ENCODE measurements at regions not wholly inside any gene's neighbourhood (a gene's known extent, or its start where the extent isn't known, plus 50 kb on each side); places are given as distances from the start of the nearest gene placed in this dataset.
"Not testable (repeated sequence)": the region's sequence is repeated elsewhere in the genome, so short reads cannot be mapped to it uniquely, and the experiment has no call there.

GRCh38 chr2:234879671-234880455 is 72.0 kb upstream of the SH3BP4 start:
- Histone ChIP-seq H3K9me3 (ENCODE audit: low read depth, low read length) (no peaks in the 10 kb centered on the region), H3K9ac (ENCODE audit: insufficient read length) (no peak overlapping the region), H3K27ac (no peak overlapping the region), H3K4me3 (no peak overlapping the region), H3K36me3 (ENCODE audit: insufficient read depth, low read length) (no peaks in the 10 kb centered on the region)
- TF ChIP-seq FOXP2 (optimal IDR thresholded peaks at IDR 0.05; ENCODE audit: control extremely low read depth, extremely low read length, insufficient read depth): no peak
- TF ChIP-seq EZH2 (IDR thresholded peaks at IDR 0.05): no peak
- TF ChIP-seq POLR2AphosphoS5 (IDR thresholded peaks at IDR 0.05; ENCODE audit: borderline replicate concordance, low read depth, low read length): no peak
- no peak for DNase-seq (ENCODE audit: low read depth, low spot score)

- not testable (repeated sequence) for H3K4me3 ChIP-seq; H3K36me3 ChIP-seq (ENCODE audit: insufficient read depth, low read length); DNase-seq (ENCODE audit: low read depth, low spot score); H3K27ac ChIP-seq; H3K9ac ChIP-seq (ENCODE audit: insufficient read length); H3K9me3 ChIP-seq (ENCODE audit: low read depth, low read length)
Measured at GRCh38 chr2:234876621-234877020, 75.2 kb upstream of the SH3BP4 start.

GRCh38 chr2:234874347-234875046 is 77.3 kb upstream of the SH3BP4 start:
- Histone ChIP-seq H3K4me3 (no peak overlapping the region), H3K9me3 (ENCODE audit: low read depth, low read length) (no peaks in the 10 kb centered on the region), H3K27ac (no peak overlapping the region), H3K36me3 (ENCODE audit: insufficient read depth, low read length) (no peaks in the 10 kb centered on the region), H3K9ac (ENCODE audit: insufficient read length) (no peak overlapping the region)
- DNase-seq (ENCODE audit: low read depth, low spot score): no peak
- no peak for TF ChIP-seq EZH2 (IDR thresholded peaks at IDR 0.05)

- TF ChIP-seq EZH2 (IDR thresholded peaks at IDR 0.05): no peak
- no peak for TF ChIP-seq FOXP2 (optimal IDR thresholded peaks at IDR 0.05; ENCODE audit: control extremely low read depth, extremely low read length, insufficient read depth)
- no peak for TF ChIP-seq POLR2AphosphoS5 (IDR thresholded peaks at IDR 0.05; ENCODE audit: borderline replicate concordance, low read depth, low read length)
- DNase-seq (ENCODE audit: low read depth, low spot score): no peak
- H3K27ac ChIP-seq: no peak overlapping the region
- H3K36me3 ChIP-seq (ENCODE audit: insufficient read depth, low read length): no peaks in the 10 kb centered on the region
- no peaks in the 10 kb centered on the region for H3K9me3 ChIP-seq (ENCODE audit: low read depth, low read length)
- H3K9ac ChIP-seq (ENCODE audit: insufficient read length): no peak overlapping the region
- H3K4me3 ChIP-seq: no peak overlapping the region
Measured at GRCh38 chr2:234873828-234874173, 78.0 kb upstream of the SH3BP4 start.

- no peak for TF ChIP-seq EZH2 (IDR thresholded peaks at IDR 0.05)
- no peak for TF ChIP-seq POLR2AphosphoS5 (IDR thresholded peaks at IDR 0.05; ENCODE audit: borderline replicate concordance, low read depth, low read length)
- no peak for TF ChIP-seq FOXP2 (optimal IDR thresholded peaks at IDR 0.05; ENCODE audit: control extremely low read depth, extremely low read length, insufficient read depth)
Measured at GRCh38 chr2:234873103-234873827, 78.6 kb upstream of the SH3BP4 start.

GRCh38 chr2:234869969-234870368 is 81.8 kb upstream of the SH3BP4 start:
- no peak overlapping the region for H3K27ac ChIP-seq
- H3K9me3 ChIP-seq (ENCODE audit: low read depth, low read length): no peaks in the 10 kb centered on the region
- TF ChIP-seq POLR2AphosphoS5 (IDR thresholded peaks at IDR 0.05; ENCODE audit: borderline replicate concordance, low read depth, low read length): no peak
- no peak for TF ChIP-seq FOXP2 (optimal IDR thresholded peaks at IDR 0.05; ENCODE audit: control extremely low read depth, extremely low read length, insufficient read depth)
- TF ChIP-seq EZH2 (IDR thresholded peaks at IDR 0.05): no peak
- no peaks in the 10 kb centered on the region for H3K36me3 ChIP-seq (ENCODE audit: insufficient read depth, low read length)
- no peak overlapping the region for H3K4me3 ChIP-seq
- no peak for DNase-seq (ENCODE audit: low read depth, low spot score)
- no peak overlapping the region for H3K9ac ChIP-seq (ENCODE audit: insufficient read length)

More at GRCh38 chr2:234873103-234873827, 78.6 kb upstream of the SH3BP4 start:
- H3K9ac ChIP-seq (ENCODE audit: insufficient read length): no peak overlapping the region
- H3K36me3 ChIP-seq (ENCODE audit: insufficient read depth, low read length): no peaks in the 10 kb centered on the region
- no peak overlapping the region for H3K4me3 ChIP-seq
- H3K9me3 ChIP-seq (ENCODE audit: low read depth, low read length): no peaks in the 10 kb centered on the region
- H3K27ac ChIP-seq: no peak overlapping the region
- no peak for DNase-seq (ENCODE audit: low read depth, low spot score)

GRCh38 chr2:234869164-234869563 is 82.7 kb upstream of the SH3BP4 start:
- Histone ChIP-seq H3K27ac (no peak overlapping the region), H3K36me3 (ENCODE audit: insufficient read depth, low read length) (no peaks in the 10 kb centered on the region), H3K9ac (ENCODE audit: insufficient read length) (no peak overlapping the region), H3K9me3 (ENCODE audit: low read depth, low read length) (no peaks in the 10 kb centered on the region), H3K4me3 (no peak overlapping the region)
- no peak for DNase-seq (ENCODE audit: low read depth, low spot score)
- TF ChIP-seq EZH2 (IDR thresholded peaks at IDR 0.05): no peak
- no peak for TF ChIP-seq FOXP2 (optimal IDR thresholded peaks at IDR 0.05; ENCODE audit: control extremely low read depth, extremely low read length, insufficient read depth)

GRCh38 chr2:234867882-234868285 is 83.9 kb upstream of the SH3BP4 start:
- no peak overlapping the region for H3K4me3 ChIP-seq
- TF ChIP-seq POLR2AphosphoS5 (IDR thresholded peaks at IDR 0.05; ENCODE audit: borderline replicate concordance, low read depth, low read length) (no peak), FOXP2 (optimal IDR thresholded peaks at IDR 0.05; ENCODE audit: control extremely low read depth, extremely low read length, insufficient read depth) (no peak), EZH2 (IDR thresholded peaks at IDR 0.05) (no peak)
- no peak overlapping the region for H3K27ac ChIP-seq
- no peak for DNase-seq (ENCODE audit: low read depth, low spot score)
- no peaks in the 10 kb centered on the region for H3K9me3 ChIP-seq (ENCODE audit: low read depth, low read length)
- no peak overlapping the region for H3K9ac ChIP-seq (ENCODE audit: insufficient read length)
- no peaks in the 10 kb centered on the region for H3K36me3 ChIP-seq (ENCODE audit: insufficient read depth, low read length)
